H9 (cell line): ENCODE measurements at regions not wholly inside any gene's neighbourhood (a gene's known extent, or its start where the extent isn't known, plus 50 kb on each side); places are given as distances from the start of the nearest gene placed in this dataset.

ENCODE experiments used
- DNase-seq: peaks from one replicate; pipeline ENCODE4 v3.0.0-alpha.2; 2017
- H2AFZ ChIP-seq: one replicate; pipeline ENCODE4 v1.6.1; 2013; ENCODE audit warnings: mild to moderate bottlenecking, low read length, control low read depth, moderate library complexity
- H2AK5ac ChIP-seq: 2 replicates; pipeline ENCODE4 v1.6.1; 2013; ENCODE audit warnings: low read length, control low read depth, mixed read lengths; ENCODE audit not compliant: insufficient read length
- H2BK120ac ChIP-seq: one replicate; pipeline ENCODE4 v1.6.1; 2013; ENCODE audit warnings: low read depth, mild to moderate bottlenecking, low read length, control low read depth, inconsistent platforms; ENCODE audit not compliant: poor library complexity, severe bottlenecking
- H2BK12ac ChIP-seq: 2 replicates; pipeline ENCODE4 v1.6.1; 2013; ENCODE audit warnings: low read length, control low read depth, mixed read lengths, low read depth; ENCODE audit not compliant: insufficient read length
- H2BK15ac ChIP-seq: 2 replicates; pipeline ENCODE4 v1.6.1; 2013; ENCODE audit warnings: low read depth, low read length, control low read depth
- H2BK20ac ChIP-seq: one replicate; pipeline ENCODE4 v1.6.1; 2013; ENCODE audit warnings: low read depth, mild to moderate bottlenecking, low read length, control low read depth, inconsistent platforms; ENCODE audit not compliant: poor library complexity, severe bottlenecking
- H2BK5ac ChIP-seq: 2 replicates; pipeline ENCODE4 v1.6.1; 2013; ENCODE audit warnings: low read length, control low read depth, mixed read lengths; ENCODE audit not compliant: insufficient read length
- H3K14ac ChIP-seq: 2 replicates; pipeline ENCODE4 v1.6.1; 2013; ENCODE audit warnings: low read length, control low read depth; ENCODE audit not compliant: insufficient read depth
- H3K18ac ChIP-seq: 2 replicates; pipeline ENCODE4 v1.6.1; 2013; ENCODE audit warnings: low read depth, mild to moderate bottlenecking, mixed read lengths, low read length, control low read depth; ENCODE audit not compliant: insufficient read length
- H3K23ac ChIP-seq: 2 replicates; pipeline ENCODE4 v1.6.1; 2013; ENCODE audit warnings: low read length, control low read depth, mixed read lengths, low read depth; ENCODE audit not compliant: insufficient read length
- H3K23me2 ChIP-seq: 2 replicates; pipeline ENCODE4 v1.6.1; 2013; ENCODE audit warnings: low read depth, mild to moderate bottlenecking, mixed read lengths, low read length, control low read depth; ENCODE audit not compliant: insufficient read length, poor library complexity, severe bottlenecking
- H3K27ac ChIP-seq: 2 replicates; pipeline ENCODE4 v1.5.1; 2013; ENCODE audit warnings: low read length, control low read depth, mixed read lengths, low read depth; ENCODE audit not compliant: insufficient read length
- H3K27me3 ChIP-seq: 2 replicates; pipeline ENCODE4 v1.6.1; 2013; ENCODE audit warnings: low read length, control low read depth, inconsistent platforms; ENCODE audit not compliant: insufficient read depth
- H3K4ac ChIP-seq: 2 replicates; pipeline ENCODE4 v1.6.1; 2013; ENCODE audit warnings: low read depth, mild to moderate bottlenecking, control low read depth, inconsistent platforms, low read length, moderate library complexity
- H3K4me1 ChIP-seq: 2 replicates; pipeline ENCODE4 v1.6.1; 2013; ENCODE audit warnings: low read length, control low read depth, inconsistent platforms; ENCODE audit not compliant: insufficient read depth
- H3K4me2 ChIP-seq: 2 replicates; pipeline ENCODE4 v1.6.1; 2013; ENCODE audit warnings: low read length, control low read depth, mixed read lengths; ENCODE audit not compliant: insufficient read length, insufficient read depth
- H3K56ac ChIP-seq: 2 replicates; pipeline ENCODE4 v1.6.1; 2013; ENCODE audit warnings: low read depth, mild to moderate bottlenecking, mixed read lengths, low read length, control low read depth; ENCODE audit not compliant: insufficient read length
- H3K79me1 ChIP-seq: 2 replicates; pipeline ENCODE4 v1.6.1; 2013; ENCODE audit warnings: low read depth, mild to moderate bottlenecking, moderate library complexity, low read length, control low read depth, inconsistent platforms; ENCODE audit not compliant: insufficient read depth, poor library complexity, severe bottlenecking
- H3K79me2 ChIP-seq: 2 replicates; pipeline ENCODE4 v1.6.1; 2013; ENCODE audit warnings: low read length, control low read depth, inconsistent platforms; ENCODE audit not compliant: insufficient read depth
- H3K9ac ChIP-seq: 2 replicates; pipeline ENCODE4 v1.6.1; 2013; ENCODE audit warnings: low read length, control low read depth, mixed read lengths; ENCODE audit not compliant: insufficient read length; ENCODE audit errors: extremely low read depth
- H3K9me3 ChIP-seq: one replicate; pipeline ENCODE4 v1.6.1; 2013; ENCODE audit warnings: low read depth, low read length, inconsistent platforms; ENCODE audit not compliant: control insufficient read depth
- H3T11ph ChIP-seq: one replicate; pipeline ENCODE4 v1.6.1; 2013; ENCODE audit warnings: mild to moderate bottlenecking, low read length, control low read depth, inconsistent platforms
- H4K20me1 ChIP-seq: one replicate; pipeline ENCODE4 v1.6.1; 2013; ENCODE audit not compliant: control insufficient read depth, insufficient read length, insufficient read depth
- H4K5ac ChIP-seq: 2 replicates; pipeline ENCODE4 v1.6.1; 2013; ENCODE audit warnings: low read depth, mild to moderate bottlenecking, mixed read lengths, low read length, control low read depth; ENCODE audit not compliant: insufficient read length
- H4K8ac ChIP-seq: replicated peaks from 2 replicates; pipeline ENCODE4 v1.6.1; 2013; ENCODE audit warnings: low read length, control low read depth, mixed read lengths, low read depth; ENCODE audit not compliant: insufficient read length
- H4K91ac ChIP-seq: 2 replicates; pipeline ENCODE4 v1.6.1; 2013; ENCODE audit warnings: low read depth, mild to moderate bottlenecking, moderate library complexity, mixed read lengths, low read length, control low read depth; ENCODE audit not compliant: insufficient read length
- H3K27ac Mint-ChIP-seq, 3 experiments: 2 replicates in 2 of 3; 3 replicates in 1 of 3; pipeline ENCODE4 v1.8.0; 2020 to 2021; ENCODE audit warnings: mixed read lengths in 3 of 3, mild to moderate bottlenecking in 1 of 3, moderate library complexity in 1 of 3
- H3K27me3 Mint-ChIP-seq: 2 replicates; pipeline ENCODE4 v1.8.0; 2021; ENCODE audit warnings: low read depth, mild to moderate bottlenecking, moderate library complexity, mixed read lengths
- H3K36me3 Mint-ChIP-seq, 3 experiments: 2 replicates in 2 of 3; 3 replicates in 1 of 3; pipeline ENCODE4 v1.8.0; 2020 to 2021; ENCODE audit warnings: low read depth in 3 of 3, mixed read lengths in 3 of 3; ENCODE audit not compliant: insufficient read depth in 1 of 3
- H3K4me1 Mint-ChIP-seq, 2 experiments: 2 replicates each; pipeline ENCODE4 v1.8.0; 2020; ENCODE audit warnings: mixed read lengths in 2 of 2
- H3K4me3 Mint-ChIP-seq, 2 experiments: 2 replicates in 1 of 2; 3 replicates in 1 of 2; pipeline ENCODE4 v1.8.0; 2020 to 2021; ENCODE audit warnings: mild to moderate bottlenecking in 2 of 2, mixed read lengths in 2 of 2, moderate library complexity in 1 of 2
- H3K9me3 Mint-ChIP-seq, 2 experiments: 2 replicates in 1 of 2; 3 replicates in 1 of 2; pipeline ENCODE4 v1.8.0; 2020; ENCODE audit warnings: mild to moderate bottlenecking in 2 of 2, mixed read lengths in 2 of 2, moderate library complexity in 1 of 2
- WGBS: extraction: QIAGEN DNeasy Blood & Tissue Kit; methylation state at CpG from one replicate; pipeline ENCODE4 v1.1.7; 2013; ENCODE audit warnings: missing lambda C conversion rate, low lambda C conversion rate, mixed read lengths; ENCODE audit not compliant: insufficient read length; ENCODE audit errors: extremely low coverage; 5-methylcytosine and 5-hydroxymethylcytosine counted together
- TF ChIP-seq, protein P1 (sequence below): fragments of 200-600 bp; sonication (generic); conservative IDR thresholded peaks from 3 replicates; pipeline ENCODE4 v1.8.0; 2021; ENCODE audit warnings: antibody characterized with exemption, mild to moderate bottlenecking

DNA sequence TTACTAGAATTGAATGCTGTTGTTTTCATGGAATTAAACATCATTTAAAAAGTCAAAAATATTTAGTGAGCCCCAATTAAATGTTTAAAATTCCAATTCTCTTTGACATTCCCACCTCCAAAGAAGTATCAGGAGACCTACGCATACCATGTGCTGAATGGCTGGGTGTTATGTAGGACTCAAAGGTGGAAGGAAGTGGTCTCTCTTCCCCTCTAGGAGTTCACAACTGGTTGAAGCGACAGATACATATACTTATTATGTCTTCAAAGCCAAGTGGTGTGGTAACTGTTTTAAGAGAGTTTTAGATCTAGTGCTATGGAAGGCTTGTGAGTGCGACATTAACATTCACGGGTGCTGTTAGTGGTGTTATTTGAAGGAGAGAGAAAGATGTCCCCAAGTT is 464.0 kb downstream of the ATP23 start:
- H3K27me3 Mint-ChIP-seq = no peaks in the 10 kb centered on the region
- Histone ChIP-seq H3K4me1 (peaks cover 5% of the 10 kb centered on the region; the same call in 1 of the 2 replicates), H2BK20ac (no peak overlapping the region), H3K79me2 (no peaks in the 10 kb centered on the region), H3K56ac (no peak overlapping the region), H4K8ac (no peak overlapping the region), H2AFZ (no peak overlapping the region), H3K4me2 (no peak overlapping the region), H2BK15ac (no peak overlapping the region), H2BK5ac (no peak overlapping the region), H2AK5ac (no peak overlapping the region), H3K18ac (no peak overlapping the region), H3K9me3 (no peaks in the 10 kb centered on the region), H2BK120ac (no peak overlapping the region), H3K79me1 (no peaks in the 10 kb centered on the region), H4K91ac (no peak overlapping the region), H2BK12ac (no peak overlapping the region), H4K20me1 (no peaks in the 10 kb centered on the region), H3K9ac (no peak overlapping the region), H4K5ac (no peak overlapping the region), H3T11ph (no peak overlapping the region), H3K27ac (no peak overlapping the region), H3K14ac (no peak overlapping the region), H3K23ac (no peak overlapping the region), H3K23me2 (no peaks in the 10 kb centered on the region), H3K4ac (no peak overlapping the region), H3K27me3 (no peaks in the 10 kb centered on the region)
- no peaks in the 10 kb centered on the region for H3K36me3 Mint-ChIP-seq
- DNase-seq = no peak
- TF ChIP-seq, protein P1, sequence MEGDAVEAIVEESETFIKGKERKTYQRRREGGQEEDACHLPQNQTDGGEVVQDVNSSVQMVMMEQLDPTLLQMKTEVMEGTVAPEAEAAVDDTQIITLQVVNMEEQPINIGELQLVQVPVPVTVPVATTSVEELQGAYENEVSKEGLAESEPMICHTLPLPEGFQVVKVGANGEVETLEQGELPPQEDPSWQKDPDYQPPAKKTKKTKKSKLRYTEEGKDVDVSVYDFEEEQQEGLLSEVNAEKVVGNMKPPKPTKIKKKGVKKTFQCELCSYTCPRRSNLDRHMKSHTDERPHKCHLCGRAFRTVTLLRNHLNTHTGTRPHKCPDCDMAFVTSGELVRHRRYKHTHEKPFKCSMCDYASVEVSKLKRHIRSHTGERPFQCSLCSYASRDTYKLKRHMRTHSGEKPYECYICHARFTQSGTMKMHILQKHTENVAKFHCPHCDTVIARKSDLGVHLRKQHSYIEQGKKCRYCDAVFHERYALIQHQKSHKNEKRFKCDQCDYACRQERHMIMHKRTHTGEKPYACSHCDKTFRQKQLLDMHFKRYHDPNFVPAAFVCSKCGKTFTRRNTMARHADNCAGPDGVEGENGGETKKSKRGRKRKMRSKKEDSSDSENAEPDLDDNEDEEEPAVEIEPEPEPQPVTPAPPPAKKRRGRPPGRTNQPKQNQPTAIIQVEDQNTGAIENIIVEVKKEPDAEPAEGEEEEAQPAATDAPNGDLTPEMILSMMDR = no peak
- no CpG with 5 or more reads among the region's 4 CpGs for WGBS
- 0 out of 7 replicates have a peak overlapping the region, but pooled peaks of 1 of the 3 experiments have one; percentile 20 for H3K27ac Mint-ChIP-seq
- no peaks in the 10 kb centered on the region for H3K9me3 Mint-ChIP-seq
- H3K4me3 Mint-ChIP-seq = no peak overlapping the region
- peaks cover 9 to 12% of the 10 kb centered on the region in 2 experiments for H3K4me1 Mint-ChIP-seq
